NCI-H460 (cell line): ENCODE measurements at regions not wholly inside any gene's neighbourhood (a gene's known extent, or its start where the extent isn't known, plus 50 kb on each side); places are given as distances from the start of the nearest gene placed in this dataset.
"Not testable (repeated sequence)": the region's sequence is repeated elsewhere in the genome, so short reads cannot be mapped to it uniquely, and the experiment has no call there.

Source experiments
- DNase-seq: peaks from one replicate; pipeline ENCODE4 v3.0.0-alpha.2; 2016; ENCODE audit warnings: low read depth; ENCODE audit errors: extremely low read depth

GRCh38 chr4:108466936-108467902 lies 153.2 kb upstream of the RPL34 start:
- DNase-seq: no peak

- DNase-seq: no peak
Observed at GRCh38 chr4:108465886-108466500, 154.4 kb upstream of the RPL34 start.

GRCh38 chr4:108458681-108459080 lies 161.7 kb upstream of the RPL34 start:
- DNase-seq: no peak

DNA sequence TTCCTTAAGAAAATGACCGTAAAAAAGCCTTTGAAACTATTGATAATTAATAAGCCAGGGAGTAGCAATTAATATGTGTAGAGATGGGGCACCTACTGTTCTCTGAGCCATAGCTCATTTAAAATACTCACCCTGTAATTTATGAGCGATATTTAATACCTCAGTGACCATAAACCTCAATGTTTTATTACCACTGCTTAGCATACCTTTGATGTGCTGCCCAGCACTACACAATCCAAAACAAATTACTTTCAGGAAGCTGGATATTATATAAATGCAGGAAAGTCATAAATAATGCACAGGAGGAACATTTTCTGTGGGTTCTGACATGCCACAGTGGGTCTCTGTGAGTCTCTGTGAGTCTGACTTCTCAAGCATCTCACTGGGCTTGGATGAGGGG lies 166.1 kb upstream of the RPL34 start:
- no peak for DNase-seq

DNA sequence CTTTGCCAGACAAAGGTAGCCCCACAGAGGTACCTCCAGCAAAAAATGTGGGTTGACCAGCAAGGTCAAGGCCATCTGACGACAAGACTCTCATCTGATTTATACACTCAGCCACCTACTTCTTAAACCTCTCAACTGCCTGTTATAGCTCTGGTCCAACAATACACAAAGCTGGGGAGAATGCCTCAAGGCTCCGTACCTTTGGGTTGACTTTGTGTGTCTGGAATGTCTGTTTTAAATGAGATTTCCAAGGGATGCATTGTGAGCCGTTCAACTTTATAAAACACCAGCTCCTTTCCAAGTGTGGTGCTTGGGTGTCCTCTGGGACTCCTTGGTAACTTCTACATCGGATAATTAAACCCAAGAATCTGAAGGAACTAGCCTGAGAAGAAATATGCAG lies 167.0 kb upstream of the RPL34 start:
- no peak for DNase-seq

GRCh38 chr4:108450236-108450898 lies 170.0 kb upstream of the RPL34 start:
- DNase-seq: no peak

- no peak for DNase-seq
Observed at GRCh38 chr4:108449129-108449528, 171.2 kb upstream of the RPL34 start.

GRCh38 chr4:108446556-108446955 lies 173.8 kb upstream of the RPL34 start:
- DNase-seq: no peak

DNA sequence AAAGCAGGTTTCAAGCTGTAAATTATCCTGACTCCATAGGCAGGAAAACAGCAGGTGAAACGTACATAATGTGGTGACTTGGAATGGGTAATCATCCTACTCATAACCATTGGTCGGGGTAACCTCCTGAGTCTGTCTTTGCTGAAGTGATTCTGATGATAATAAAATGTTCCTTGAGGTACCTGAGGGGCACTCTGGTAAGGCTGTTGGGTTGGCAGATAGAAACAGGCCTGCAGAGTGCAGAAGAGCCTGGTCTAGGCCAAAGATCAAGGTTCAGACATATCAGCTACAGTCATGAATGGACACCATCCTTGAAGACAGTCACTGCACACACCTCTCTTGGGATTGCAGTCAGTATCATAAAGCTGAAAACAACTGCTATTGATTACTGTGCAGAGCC lies 174.7 kb upstream of the RPL34 start:
- no peak for DNase-seq

GRCh38 chr4:108443585-108443984 lies 176.8 kb upstream of the RPL34 start:
- DNase-seq: no peak

DNA sequence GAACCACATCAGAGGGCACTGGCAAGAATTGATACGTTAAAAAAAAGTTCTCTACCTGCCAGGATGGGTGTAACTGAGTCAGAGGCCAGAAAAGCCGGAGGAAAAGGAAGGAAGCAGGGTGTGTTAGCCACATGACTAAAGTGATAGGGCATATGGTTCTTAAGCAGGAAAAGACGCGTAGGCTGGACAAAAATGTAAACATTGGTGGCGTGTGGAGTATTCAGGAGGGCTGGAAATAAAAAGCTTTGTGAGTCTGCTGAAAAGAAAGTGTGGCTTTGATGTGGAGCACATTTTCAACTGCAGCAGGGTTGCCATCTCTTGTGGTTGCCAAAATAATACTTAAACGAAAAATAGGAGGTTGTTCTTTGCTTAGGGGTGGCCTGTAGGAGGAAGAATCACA lies 186.5 kb upstream of the RPL34 start:
- no peak for DNase-seq

DNA sequence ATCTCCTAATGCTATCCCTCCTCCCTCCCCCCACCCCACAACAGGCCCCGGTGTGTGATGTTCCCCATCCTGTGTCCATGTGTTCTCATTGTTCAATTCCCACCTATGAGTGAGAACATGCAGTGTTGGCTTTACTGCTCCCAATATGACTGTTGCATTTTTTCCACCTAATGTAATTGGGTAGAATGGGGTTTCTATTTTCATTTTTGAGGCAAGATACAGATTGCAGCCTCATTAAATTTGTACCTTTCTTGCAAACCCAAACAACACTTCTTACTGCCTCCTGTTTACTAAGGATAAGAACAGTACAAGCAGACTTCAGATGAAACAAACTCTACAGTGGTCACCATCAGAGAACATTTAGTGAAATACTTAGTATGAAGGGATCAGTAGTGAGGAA lies 187.0 kb upstream of the RPL34 start:
- not testable (repeated sequence) for DNase-seq

GRCh38 chr4:108432418-108432817 lies 188.0 kb upstream of the RPL34 start:
- no peak for DNase-seq

DNA sequence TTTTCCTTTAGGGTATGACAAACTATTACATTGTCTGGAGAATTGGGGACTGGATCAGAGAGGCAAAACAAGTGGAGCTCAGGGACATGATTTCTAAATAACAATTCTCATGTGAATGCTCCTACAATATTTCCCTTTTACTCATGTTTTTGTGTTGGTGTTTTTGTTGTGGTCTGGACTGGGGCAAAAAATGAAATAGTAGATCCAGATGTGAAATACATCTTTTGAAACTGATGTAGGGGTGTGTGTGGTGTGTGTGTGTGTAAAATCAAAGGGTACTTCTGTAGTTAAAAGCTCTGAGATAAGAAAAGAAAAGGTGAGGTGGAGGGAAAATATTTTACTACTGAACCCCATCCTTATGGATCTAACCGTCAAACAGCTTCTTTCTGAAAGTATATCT lies 188.4 kb upstream of the RPL34 start:
- DNase-seq: no peak

DNA sequence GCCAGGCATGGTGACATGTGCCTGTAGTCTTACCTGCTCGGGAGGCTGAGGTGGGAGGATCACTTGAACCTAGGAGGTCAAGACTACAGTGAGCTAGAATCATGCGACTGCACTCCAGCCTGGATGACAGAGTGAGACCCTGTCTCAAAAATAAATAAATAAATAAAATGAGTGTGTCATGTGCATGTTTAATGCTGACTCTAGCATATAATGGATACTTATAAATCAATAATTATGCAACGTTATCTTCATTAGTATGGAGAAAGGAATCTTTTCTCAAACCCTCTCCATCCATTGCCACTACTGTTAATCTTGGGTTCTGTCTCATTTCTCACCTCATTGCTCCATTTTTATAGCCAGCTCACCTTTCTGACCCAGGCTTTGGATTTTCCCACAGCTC lies 189.5 kb upstream of the RPL34 start:
- DNase-seq: no peak

- no peak for DNase-seq
Observed at GRCh38 chr4:108429662-108430061, 190.7 kb upstream of the RPL34 start.

DNA sequence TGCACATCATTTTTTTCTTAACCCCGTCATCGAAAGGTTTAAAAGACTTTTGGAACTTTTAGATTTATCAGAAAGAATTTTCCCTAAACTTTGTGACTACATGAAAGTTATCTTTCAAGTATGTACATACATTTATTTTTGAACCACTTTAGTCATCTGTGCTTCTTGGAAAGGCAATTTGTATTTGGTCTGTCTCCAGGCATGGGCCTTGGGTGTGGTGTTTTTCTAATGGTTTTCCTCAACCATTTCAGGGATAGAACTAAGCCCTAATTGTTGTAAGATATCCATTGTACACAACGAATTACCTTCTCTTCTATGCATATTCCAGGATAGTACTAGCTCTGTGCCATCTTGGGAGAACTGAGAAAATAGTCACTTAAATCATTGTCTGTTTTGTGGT lies 191.5 kb upstream of the RPL34 start:
- DNase-seq: no peak

GRCh38 chr4:108427946-108428485 lies 192.4 kb upstream of the RPL34 start:
- no peak for DNase-seq

- DNase-seq: no peak
Observed at GRCh38 chr4:108426493-108426892, 193.9 kb upstream of the RPL34 start.

DNA sequence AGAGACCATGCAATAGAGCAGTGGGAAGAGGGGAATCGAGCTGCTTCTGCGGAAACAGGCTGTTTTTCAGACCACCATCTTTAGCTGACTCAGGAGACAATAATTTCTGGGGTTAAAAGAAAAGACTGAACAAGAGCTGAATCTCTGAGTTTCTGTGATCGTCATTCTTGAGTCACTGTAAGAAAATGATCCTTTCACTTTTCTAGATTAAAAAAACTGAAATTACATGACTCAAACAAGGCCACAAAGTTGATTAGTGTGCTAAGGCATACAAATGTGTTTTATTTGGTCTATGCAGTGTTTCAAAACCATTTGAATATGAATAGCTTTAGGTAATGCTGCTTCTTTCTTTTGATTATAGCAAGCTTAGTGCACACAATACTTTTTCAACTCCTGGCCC lies 194.4 kb upstream of the RPL34 start:
- DNase-seq: no peak

DNA sequence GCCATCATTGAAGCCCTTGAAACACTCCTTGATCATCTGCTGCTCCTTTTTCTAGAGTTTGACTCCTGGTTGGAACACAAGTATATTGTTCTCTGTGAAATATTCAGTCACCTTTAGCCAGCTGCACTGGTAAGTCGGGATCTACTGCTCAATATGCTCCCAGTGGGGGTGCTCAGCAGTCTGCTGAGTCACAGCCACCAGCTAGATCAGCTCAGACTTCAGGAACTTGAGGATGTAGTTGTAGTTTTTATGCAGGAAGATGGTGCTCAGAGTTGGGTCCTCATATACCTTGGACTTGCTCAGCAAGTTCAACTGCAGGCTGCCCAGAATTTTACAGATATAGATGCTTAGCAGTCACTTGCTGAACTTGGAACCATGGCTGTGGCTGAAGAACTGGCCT lies 202.5 kb upstream of the RPL34 start:
- DNase-seq: no peak
